Neural progenitor cell (in vitro differentiated cells): ENCODE measurements at regions not wholly inside any gene's neighbourhood (a gene's known extent, or its start where the extent isn't known, plus 50 kb on each side); places are given as distances from the start of the nearest gene placed in this dataset.

ENCODE experiments used
- DNase-seq: peaks from one replicate; pipeline ENCODE4 v3.0.0-alpha.2; 2016; ENCODE audit warnings: low spot score
- H2AFZ ChIP-seq: fragments of 200-600 bp; sonication (generic); replicated peaks from 2 replicates; pipeline ENCODE4 v1.6.1; 2016; ENCODE audit warnings: antibody characterized with exemption
- H3F3A ChIP-seq: fragments of 200-600 bp; sonication (generic); 2 replicates; pipeline ENCODE4 v1.6.1; 2016; ENCODE audit warnings: antibody characterized with exemption, low read depth
- H3K27ac ChIP-seq: fragments of 200-600 bp; sonication (generic); 2 replicates; pipeline ENCODE4 v1.5.1; 2016; ENCODE audit warnings: mild to moderate bottlenecking
- H3K27me3 ChIP-seq: fragments of 200-600 bp; sonication (generic); 2 replicates; pipeline ENCODE4 v1.6.1; 2016; ENCODE audit warnings: mild to moderate bottlenecking, moderate library complexity
- H3K36me3 ChIP-seq: fragments of 200-600 bp; sonication (generic); 2 replicates; pipeline ENCODE4 v1.5.1; 2016
- H3K4me1 ChIP-seq: fragments of 200-600 bp; sonication (generic); 2 replicates; pipeline ENCODE4 v1.6.1; 2016; ENCODE audit warnings: mixed run types
- H3K4me2 ChIP-seq: fragments of 200-600 bp; sonication (generic); 2 replicates; pipeline ENCODE4 v1.6.1; 2016
- H3K4me3 ChIP-seq: fragments of 200-600 bp; sonication (generic); 2 replicates; pipeline ENCODE4 v1.5.1; 2016
- H3K79me2 ChIP-seq: fragments of 200-600 bp; sonication (generic); 2 replicates; pipeline ENCODE4 v1.6.1; 2016; ENCODE audit warnings: low read depth
- H3K9ac ChIP-seq: fragments of 200-600 bp; sonication (generic); 2 replicates; pipeline ENCODE4 v1.6.1; 2016
- H3K9me3 ChIP-seq: fragments of 200-600 bp; sonication (generic); 2 replicates; pipeline ENCODE4 v1.5.1; 2016; ENCODE audit warnings: low read depth
- H4K20me1 ChIP-seq: fragments of 200-600 bp; sonication (generic); 2 replicates; pipeline ENCODE4 v1.6.1; 2016; ENCODE audit warnings: low read depth
- H3K27ac Mint-ChIP-seq: 3 replicates; pipeline ENCODE4 v1.8.0; 2021; ENCODE audit warnings: mixed read lengths
- H3K27me3 Mint-ChIP-seq: 2 replicates; pipeline ENCODE4 v1.8.0; 2022; ENCODE audit warnings: low read depth, mild to moderate bottlenecking, inconsistent platforms, moderate library complexity, mixed read lengths; ENCODE audit not compliant: insufficient read depth
- H3K36me3 Mint-ChIP-seq: 3 replicates; pipeline ENCODE4 v1.8.0; 2021; ENCODE audit warnings: mixed read lengths
- H3K4me1 Mint-ChIP-seq: 3 replicates; pipeline ENCODE4 v1.8.0; 2021; ENCODE audit warnings: mixed read lengths
- H3K4me3 Mint-ChIP-seq: 3 replicates; pipeline ENCODE4 v1.8.0; 2021; ENCODE audit warnings: mild to moderate bottlenecking, moderate library complexity, mixed read lengths
- H3K9me3 Mint-ChIP-seq: 3 replicates; pipeline ENCODE4 v1.8.0; 2020; ENCODE audit warnings: mixed read lengths
- CTCF ChIP-seq: fragments of 200-600 bp; sonication (generic); IDR thresholded peaks from 2 replicates; pipeline ENCODE4 v1.5.1; 2017; ENCODE audit warnings: antibody characterized with exemption, mild to moderate bottlenecking
- EZH2 ChIP-seq: fragments of 200-600 bp; sonication (generic); IDR thresholded peaks from 2 replicates; pipeline ENCODE4 v1.6.1; 2017; ENCODE audit warnings: antibody characterized with exemption, mild to moderate bottlenecking, moderate library complexity
- EZH2phosphoT487 ChIP-seq: fragments of 200-600 bp; sonication (generic); IDR thresholded peaks from 2 replicates; pipeline ENCODE4 v1.6.1; 2017; ENCODE audit warnings: antibody characterized with exemption

DNA sequence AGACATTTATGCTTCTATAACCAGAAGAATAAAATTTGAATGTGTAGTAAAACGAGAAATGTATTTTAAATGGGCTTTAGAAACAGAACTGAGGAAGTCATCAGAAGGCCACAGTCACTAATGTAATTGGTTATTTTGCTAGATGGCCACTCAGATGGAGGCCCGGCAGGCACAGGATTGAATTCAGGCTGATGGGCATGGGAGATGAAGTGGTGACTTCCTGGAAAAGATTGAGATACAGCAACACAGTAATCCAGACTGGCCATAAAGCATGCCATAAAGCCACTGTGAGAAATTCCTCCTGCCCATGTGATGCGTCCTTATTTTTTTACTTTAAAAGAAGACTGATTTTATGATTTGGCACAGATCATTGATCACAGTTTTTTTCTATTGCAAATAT is 297.7 kb downstream of the ICOS start:
- no peaks in the 10 kb centered on the region for H3K36me3 Mint-ChIP-seq
- H3K27me3 ChIP-seq, result peaks cover 88% of the 10 kb centered on the region
- TF ChIP-seq EZH2phosphoT487, result no peak
- TF ChIP-seq EZH2, result no peak
- no peak for TF ChIP-seq CTCF
- no peaks in the 10 kb centered on the region for H3K9me3 Mint-ChIP-seq
- H4K20me1 ChIP-seq, result peaks cover 28% of the 10 kb centered on the region
- no peak overlapping the region for H3K27ac ChIP-seq
- H3K27me3 Mint-ChIP-seq, result no peaks in the 10 kb centered on the region
- no peaks in the 10 kb centered on the region for H3K4me1 ChIP-seq
- no peaks in the 10 kb centered on the region for H3K79me2 ChIP-seq
- H2AFZ ChIP-seq, result no peak overlapping the region
- no peak overlapping the region for H3K4me2 ChIP-seq
- no peak for DNase-seq
- no peaks in the 10 kb centered on the region for H3K36me3 ChIP-seq
- no peak overlapping the region for H3K4me3 ChIP-seq
- H3K27ac Mint-ChIP-seq, result no peak overlapping the region
- no peaks in the 10 kb centered on the region for H3K9me3 ChIP-seq
- no peak overlapping the region for H3K9ac ChIP-seq
- no peak overlapping the region for H3K4me3 Mint-ChIP-seq
- peaks cover 12% of the 10 kb centered on the region for H3K4me1 Mint-ChIP-seq
- no peaks in the 10 kb centered on the region for H3F3A ChIP-seq

GRCh38 chr2:204234879-204235278 is 298.3 kb downstream of the ICOS start:
- no peaks in the 10 kb centered on the region for H3K36me3 ChIP-seq
- H3K79me2 ChIP-seq, result no peaks in the 10 kb centered on the region
- no peak for DNase-seq
- no peaks in the 10 kb centered on the region for H3K9me3 Mint-ChIP-seq
- no peaks in the 10 kb centered on the region for H3K36me3 Mint-ChIP-seq
- H3K27me3 Mint-ChIP-seq, result no peaks in the 10 kb centered on the region
- no peak overlapping the region for H2AFZ ChIP-seq
- no peaks in the 10 kb centered on the region for H3K9me3 ChIP-seq
- H3K9ac ChIP-seq, result no peak overlapping the region
- H3K4me3 ChIP-seq, result no peak overlapping the region
- H3K27ac Mint-ChIP-seq, result no peak overlapping the region
- no peaks in the 10 kb centered on the region for H3F3A ChIP-seq
- no peaks in the 10 kb centered on the region for H3K4me1 ChIP-seq
- peaks cover 10% of the 10 kb centered on the region for H3K4me1 Mint-ChIP-seq
- H4K20me1 ChIP-seq, result peaks cover 23% of the 10 kb centered on the region
- H3K4me3 Mint-ChIP-seq, result no peak overlapping the region
- H3K4me2 ChIP-seq, result no peak overlapping the region
- no peak for TF ChIP-seq EZH2phosphoT487
- TF ChIP-seq EZH2, result no peak
- TF ChIP-seq CTCF, result no peak
- H3K27ac ChIP-seq, result no peak overlapping the region
- H3K27me3 ChIP-seq, result peaks cover 82% of the 10 kb centered on the region

- Histone ChIP-seq H3K9me3 (no peaks in the 10 kb centered on the region), H3K79me2 (no peaks in the 10 kb centered on the region), H3K9ac (no peak overlapping the region), H3K36me3 (no peaks in the 10 kb centered on the region), H3K27me3 (peaks cover 57% of the 10 kb centered on the region), H2AFZ (no peak overlapping the region), H3K4me3 (no peak overlapping the region), H3K27ac (no peak overlapping the region), H3K4me1 (no peaks in the 10 kb centered on the region), H4K20me1 (no peaks in the 10 kb centered on the region), H3K4me2 (no peak overlapping the region), H3F3A (no peaks in the 10 kb centered on the region)
- H3K9me3 Mint-ChIP-seq, result no peaks in the 10 kb centered on the region
- H3K27ac Mint-ChIP-seq, result no peak overlapping the region
- H3K4me3 Mint-ChIP-seq, result no peak overlapping the region
- no peaks in the 10 kb centered on the region for H3K4me1 Mint-ChIP-seq
- TF ChIP-seq CTCF (no peak), EZH2phosphoT487 (no peak), EZH2 (no peak)
- H3K27me3 Mint-ChIP-seq, result no peaks in the 10 kb centered on the region
- DNase-seq, result no peak
- H3K36me3 Mint-ChIP-seq, result no peaks in the 10 kb centered on the region
Measured at GRCh38 chr2:204237416-204237815, 300.9 kb downstream of the ICOS start.
